ENCODE measurements at regions not wholly inside any gene's neighbourhood (a gene's known extent, or its start where the extent isn't known, plus 50 kb on each side); places are given as distances from the start of the nearest gene placed in this dataset.

- no peak for TF ChIP-seq CTCF (IDR thresholded peaks at IDR 0.05; ENCODE audit: insufficient read depth, low read depth, low read length, missing control alignments)
- no peak for DNase-seq (ENCODE audit: low read depth)
Observed at GRCh38 chr10:117728087-117728486, 185.5 kb downstream of the EMX2 start.

GRCh38 chr10:117729156-117729555, 186.6 kb downstream of the EMX2 start:
- no peak for DNase-seq (ENCODE audit: low read depth)
- no peak overlapping the region for H3K4me3 ChIP-seq (ENCODE audit: low read depth, low read length)
- TF ChIP-seq CTCF (IDR thresholded peaks at IDR 0.05; ENCODE audit: insufficient read depth, low read depth, low read length, missing control alignments) = no peak

More at GRCh38 chr10:117728087-117728486, 185.5 kb downstream of the EMX2 start:
- H3K4me3 ChIP-seq (ENCODE audit: low read depth, low read length) = no peak overlapping the region

GRCh38 chr10:117731121-117731791, 188.7 kb downstream of the EMX2 start:
- no peak for DNase-seq (ENCODE audit: low read depth)
- no peak for TF ChIP-seq CTCF (IDR thresholded peaks at IDR 0.05; ENCODE audit: insufficient read depth, low read depth, low read length, missing control alignments)
- no peak overlapping the region for H3K4me3 ChIP-seq (ENCODE audit: low read depth, low read length)

GRCh38 chr10:117734731-117735405, 192.3 kb downstream of the EMX2 start:
- DNase-seq (ENCODE audit: low read depth) = no peak

GRCh38 chr10:117736655-117737054, 194.1 kb downstream of the EMX2 start:
- no peak overlapping the region for H3K4me3 ChIP-seq (ENCODE audit: low read depth, low read length)
- DNase-seq (ENCODE audit: low read depth) = no peak
- no peak for TF ChIP-seq CTCF (IDR thresholded peaks at IDR 0.05; ENCODE audit: insufficient read depth, low read depth, low read length, missing control alignments)

More at GRCh38 chr10:117734731-117735405, 192.3 kb downstream of the EMX2 start:
- H3K4me3 ChIP-seq (ENCODE audit: low read depth, low read length) = no peak overlapping the region
- TF ChIP-seq CTCF (IDR thresholded peaks at IDR 0.05; ENCODE audit: insufficient read depth, low read depth, low read length, missing control alignments) = no peak

- DNase-seq (ENCODE audit: low read depth) = no peak
- TF ChIP-seq CTCF (IDR thresholded peaks at IDR 0.05; ENCODE audit: insufficient read depth, low read depth, low read length, missing control alignments) = no peak
- no peak overlapping the region for H3K4me3 ChIP-seq (ENCODE audit: low read depth, low read length)
Observed at GRCh38 chr10:117740088-117740487, 197.5 kb downstream of the EMX2 start.

Data from GM12865 (cell line).